Activated naive CD8-positive, alpha-beta T cell treated with anti-CD3 and anti-CD28 coated beads, Interleukin-2, amount 50 U/mL, for 24 hours (primary cell): ENCODE measurements at regions not wholly inside any gene's neighbourhood (a gene's known extent, or its start where the extent isn't known, plus 50 kb on each side); places are given as distances from the start of the nearest gene placed in this dataset.

ENCODE experiments used
- ATAC-seq: fragments of 150-1000 bp; cut with Tn5 transposase; one replicate; pipeline ENCODE4 v1.10.0; 2021
- DNase-seq: peaks from one replicate; pipeline ENCODE4 v3.0.0; 2021
- H3K27ac Mint-ChIP-seq: one replicate; pipeline ENCODE4 v1.8.0; 2021; ENCODE audit warnings: mild to moderate bottlenecking, mixed read lengths
- H3K27me3 Mint-ChIP-seq: one replicate; pipeline ENCODE4 v1.8.0; 2021; ENCODE audit warnings: mixed read lengths
- H3K36me3 Mint-ChIP-seq: one replicate; pipeline ENCODE4 v1.8.0; 2021; ENCODE audit warnings: low read depth, mixed read lengths
- H3K4me1 Mint-ChIP-seq: one replicate; pipeline ENCODE4 v1.8.0; 2021; ENCODE audit warnings: mixed read lengths
- H3K4me3 Mint-ChIP-seq: one replicate; pipeline ENCODE4 v1.8.0; 2021; ENCODE audit warnings: mild to moderate bottlenecking, moderate library complexity, mixed read lengths
- H3K9me3 Mint-ChIP-seq: one replicate; pipeline ENCODE4 v1.8.0; 2021; ENCODE audit warnings: mixed read lengths

DNA sequence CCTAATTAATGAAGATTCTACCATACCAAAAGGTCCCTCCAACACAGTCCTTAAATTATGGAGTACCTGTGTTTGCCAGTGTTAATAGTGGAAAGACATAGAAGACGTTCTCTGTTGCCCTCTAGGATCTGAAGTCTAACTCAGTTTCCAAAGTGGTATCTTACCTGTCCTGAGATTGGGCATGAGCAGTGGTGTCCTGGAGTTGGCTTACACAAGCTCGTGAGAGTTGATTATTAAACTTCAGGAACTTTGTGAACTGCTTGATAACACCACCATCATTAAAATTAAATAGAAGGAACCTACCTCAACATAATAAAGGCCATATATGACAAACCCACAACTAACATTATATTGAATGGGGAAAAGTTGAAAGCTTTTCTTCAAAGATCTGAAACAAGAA lies 60.9 kb upstream of the SMARCA2 start:
- Mint-ChIP-seq H3K27me3 (no peaks in the 10 kb centered on the region), H3K9me3 (no peaks in the 10 kb centered on the region), H3K27ac (no peak overlapping the region), H3K4me1 (no peaks in the 10 kb centered on the region), H3K4me3 (no peak overlapping the region), H3K36me3 (no peaks in the 10 kb centered on the region)
- ATAC-seq (no peak), DNase-seq (no peak)

DNA sequence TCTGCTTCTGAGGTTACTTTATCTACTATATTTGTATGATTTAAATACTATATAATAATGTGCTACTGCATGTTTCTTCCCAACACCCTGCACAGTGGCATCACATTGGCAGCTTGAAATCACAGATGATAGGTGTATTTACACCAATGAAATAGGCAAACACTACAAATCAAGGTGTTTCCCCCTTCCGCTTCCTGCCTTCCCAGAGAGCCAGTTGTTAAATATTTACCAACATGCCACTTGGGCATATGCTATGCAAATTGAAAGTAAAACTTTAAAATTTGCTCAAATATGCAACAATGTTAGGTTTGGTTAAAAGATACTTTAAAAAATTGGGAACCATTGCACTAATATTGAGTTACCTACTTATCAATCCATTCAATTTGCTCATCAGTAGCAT lies 58.2 kb upstream of the SMARCA2 start:
- Mint-ChIP-seq H3K9me3 (no peaks in the 10 kb centered on the region), H3K36me3 (no peaks in the 10 kb centered on the region)

DNA sequence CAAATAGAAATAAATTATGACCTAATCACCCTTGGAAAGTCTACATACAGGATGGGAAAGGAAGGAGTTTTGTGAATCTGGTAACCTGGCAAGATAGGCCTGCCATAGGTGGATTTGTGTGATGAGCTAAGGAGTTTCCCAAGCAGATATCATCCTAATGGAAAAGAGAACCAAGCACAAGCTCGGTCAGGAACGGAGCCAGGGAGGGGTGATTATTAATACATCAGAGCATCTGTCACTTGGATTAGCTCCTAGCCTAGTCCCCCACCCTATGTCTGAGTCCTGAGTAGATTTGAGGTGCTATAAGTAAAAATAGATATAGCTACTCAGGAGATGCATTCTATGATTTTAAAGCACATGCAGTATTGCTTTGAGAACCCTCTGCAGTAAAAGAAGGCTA lies 57.3 kb upstream of the SMARCA2 start:
- no peak overlapping the region for H3K27ac Mint-ChIP-seq
- no peaks in the 10 kb centered on the region for H3K9me3 Mint-ChIP-seq
- ATAC-seq (no peak), DNase-seq (no peak)
- H3K4me1 Mint-ChIP-seq: no peaks in the 10 kb centered on the region
- H3K36me3 Mint-ChIP-seq: no peaks in the 10 kb centered on the region
- H3K27me3 Mint-ChIP-seq: no peaks in the 10 kb centered on the region
- no peak overlapping the region for H3K4me3 Mint-ChIP-seq

More for the DNA sequence above, 58.2 kb upstream of the SMARCA2 start:
- Mint-ChIP-seq H3K27me3 (no peaks in the 10 kb centered on the region), H3K4me3 (no peak overlapping the region), H3K4me1 (no peaks in the 10 kb centered on the region), H3K27ac (no peak overlapping the region)
- no peak for ATAC-seq
- no peak for DNase-seq

DNA sequence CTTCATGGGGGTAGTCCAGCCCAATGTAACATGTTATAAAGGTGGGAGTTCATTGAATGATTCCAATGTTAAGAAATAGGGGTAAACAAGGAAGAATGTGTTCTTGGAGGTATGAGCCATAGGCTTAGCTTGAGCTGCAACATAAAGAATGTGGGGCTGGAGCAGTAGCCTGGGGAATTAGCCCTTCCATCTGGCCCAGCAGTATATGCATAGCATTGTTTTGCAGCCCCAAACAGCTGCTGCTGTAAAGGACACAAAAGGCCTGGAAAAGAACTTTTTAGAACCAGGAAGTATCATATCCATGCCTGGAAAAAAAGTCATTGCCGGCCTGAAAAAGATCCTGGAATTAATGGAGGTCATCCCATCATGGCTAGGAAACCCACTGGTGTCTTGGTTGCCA lies 55.8 kb upstream of the SMARCA2 start:
- no peaks in the 10 kb centered on the region for H3K9me3 Mint-ChIP-seq
- H3K27me3 Mint-ChIP-seq: no peaks in the 10 kb centered on the region
- no peak overlapping the region for H3K4me3 Mint-ChIP-seq
- no peaks in the 10 kb centered on the region for H3K36me3 Mint-ChIP-seq
- no peak overlapping the region for H3K27ac Mint-ChIP-seq
- DNase-seq: no peak
- no peak for ATAC-seq
- no peaks in the 10 kb centered on the region for H3K4me1 Mint-ChIP-seq

DNA sequence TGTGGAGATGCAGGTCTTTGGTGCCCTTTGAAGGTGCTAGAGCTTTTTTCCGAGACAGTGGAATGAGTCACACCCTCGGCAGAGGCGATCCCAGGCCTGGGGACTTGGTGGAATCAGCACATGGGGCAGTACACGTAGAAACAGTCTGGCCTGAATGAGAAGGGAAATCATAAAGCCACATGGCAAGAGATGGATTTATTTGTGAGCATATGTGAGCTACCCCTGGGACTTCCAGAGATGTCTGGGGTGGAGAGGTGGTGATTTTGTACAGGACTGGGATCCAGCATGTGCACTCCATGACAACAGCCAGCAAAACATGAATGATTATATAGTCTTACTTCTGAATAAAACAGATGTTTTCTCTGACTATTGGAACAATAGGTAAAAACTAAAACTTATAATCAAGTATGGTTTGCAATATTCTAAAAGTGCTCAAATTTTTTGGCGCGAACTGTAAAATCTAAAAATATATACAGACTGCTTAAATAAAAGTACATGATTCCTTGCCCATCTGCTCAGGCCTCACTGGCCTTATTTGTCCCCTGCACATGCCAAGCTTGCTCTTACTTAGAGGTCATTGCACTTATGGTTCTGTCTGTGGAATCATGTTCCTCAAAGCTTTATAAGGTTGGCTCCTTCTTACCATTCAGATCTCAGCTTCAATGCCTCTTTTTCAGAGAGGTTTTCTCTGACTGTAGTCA lies 54.7 kb upstream of the SMARCA2 start:
- Mint-ChIP-seq H3K36me3 (no peaks in the 10 kb centered on the region), H3K4me3 (no peak overlapping the region), H3K4me1 (no peaks in the 10 kb centered on the region), H3K27me3 (no peaks in the 10 kb centered on the region), H3K27ac (no peak overlapping the region), H3K9me3 (no peaks in the 10 kb centered on the region)
- peak; percentile 28 for ATAC-seq
- DNase-seq: no peak

DNA sequence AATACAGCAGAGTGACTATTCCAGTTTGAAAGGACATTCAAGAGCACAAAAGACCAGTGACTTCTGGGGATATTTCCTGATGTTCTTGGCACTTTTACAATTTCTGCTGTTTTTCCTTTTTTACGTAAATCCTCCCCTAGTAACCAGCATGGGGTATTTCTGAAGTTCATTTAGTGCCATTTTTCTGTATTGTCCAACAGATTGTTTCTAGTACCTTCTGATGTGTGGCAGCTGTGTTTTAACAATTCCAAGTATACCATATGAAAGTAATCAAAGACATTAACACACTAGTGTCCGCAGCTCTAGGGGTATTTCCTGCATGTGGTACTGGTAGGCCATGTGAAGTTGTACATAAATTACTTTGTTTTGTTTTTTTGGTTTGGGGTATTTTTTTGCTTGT lies 53.0 kb upstream of the SMARCA2 start:
- DNase-seq: no peak
- H3K9me3 Mint-ChIP-seq: no peaks in the 10 kb centered on the region
- no peak for ATAC-seq
- H3K27ac Mint-ChIP-seq: no peak overlapping the region
- no peaks in the 10 kb centered on the region for H3K27me3 Mint-ChIP-seq
- no peaks in the 10 kb centered on the region for H3K4me1 Mint-ChIP-seq
- no peak overlapping the region for H3K4me3 Mint-ChIP-seq
- no peaks in the 10 kb centered on the region for H3K36me3 Mint-ChIP-seq

DNA sequence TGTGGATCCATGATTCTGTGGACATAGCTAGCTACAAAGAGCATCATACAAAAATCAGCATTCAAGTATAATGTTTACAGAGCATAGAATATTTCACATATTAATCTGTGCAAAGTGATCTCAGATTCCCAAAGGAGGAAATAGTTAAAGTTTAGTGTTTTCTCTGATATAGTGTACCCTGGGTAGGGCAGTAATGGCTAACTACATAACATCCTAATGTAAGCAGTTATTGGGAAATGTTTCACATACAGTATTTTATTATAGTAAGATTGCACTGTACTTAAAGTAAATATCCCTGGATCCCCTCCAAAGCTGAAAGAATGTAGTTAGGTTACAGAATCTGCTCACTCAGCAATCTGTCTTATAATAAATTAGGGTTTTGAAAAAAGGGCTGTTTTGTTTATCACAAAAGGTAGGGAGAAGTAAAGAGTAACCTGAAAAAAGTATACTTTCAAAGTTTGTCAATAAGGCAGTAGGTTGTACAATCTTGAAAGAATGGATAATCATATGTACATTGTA lies 52.5 kb upstream of the SMARCA2 start:
- H3K4me1 Mint-ChIP-seq: no peaks in the 10 kb centered on the region
- H3K9me3 Mint-ChIP-seq: no peaks in the 10 kb centered on the region
- no peak for DNase-seq
- H3K36me3 Mint-ChIP-seq: no peaks in the 10 kb centered on the region
- H3K27ac Mint-ChIP-seq: no peak overlapping the region
- ATAC-seq: no peak
- H3K27me3 Mint-ChIP-seq: no peaks in the 10 kb centered on the region
- H3K4me3 Mint-ChIP-seq: no peak overlapping the region

DNA sequence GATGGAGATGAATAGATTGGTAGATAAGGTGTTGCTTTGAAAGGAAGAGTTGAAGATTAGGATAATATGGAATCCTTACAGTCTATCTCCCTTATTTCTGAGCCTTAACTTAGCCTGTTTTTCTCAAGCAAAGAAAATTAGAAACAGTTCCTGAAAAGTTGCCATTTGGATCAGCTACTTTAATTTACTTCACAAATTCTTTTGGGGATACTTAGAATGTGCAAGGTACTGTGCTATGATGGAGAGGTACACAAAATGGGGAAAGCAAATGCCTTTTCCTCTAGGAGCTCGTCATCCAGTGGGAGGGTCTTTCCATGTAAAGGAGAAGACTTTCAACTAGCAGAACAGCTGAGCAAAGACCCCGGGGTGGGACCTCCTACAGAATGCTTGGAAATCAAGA lies 51.1 kb upstream of the SMARCA2 start:
- no peak overlapping the region for H3K4me3 Mint-ChIP-seq
- no peaks in the 10 kb centered on the region for H3K36me3 Mint-ChIP-seq
- H3K9me3 Mint-ChIP-seq: no peaks in the 10 kb centered on the region
- no peaks in the 10 kb centered on the region for H3K27me3 Mint-ChIP-seq
- no peak overlapping the region for H3K27ac Mint-ChIP-seq
- H3K4me1 Mint-ChIP-seq: no peaks in the 10 kb centered on the region
- DNase-seq (no peak), ATAC-seq (no peak)
